ENCODE measurements at regions not wholly inside any gene's neighbourhood (a gene's known extent, or its start where the extent isn't known, plus 50 kb on each side); places are given as distances from the start of the nearest gene placed in this dataset.

- Histone ChIP-seq H3K27me3 (no peaks in the 10 kb centered on the region), H3K36me3 (no peaks in the 10 kb centered on the region), H3K9me3 (no peaks in the 10 kb centered on the region), H3K4me3 (no peak overlapping the region), H3K27ac (peak overlapping the region in 1 of 4 donors; percentile 44), H3K4me1 (no peaks in the 10 kb centered on the region)
- DNase-seq (ENCODE audit: low spot score in 2 of 2) = no peak
- WGBS, 2 donors = 42 to 46% methylated on average over 3 of the region's 3 CpGs
- TF ChIP-seq EP300 (IDR thresholded peaks at IDR 0.05) = no peak
- TF ChIP-seq CTCF (IDR thresholded peaks at IDR 0.05) = no peak
- no peak for TF ChIP-seq POLR2A (IDR thresholded peaks at IDR 0.05)
Observed at GRCh38 chr10:55400075-55400849, 599.2 kb upstream of the PCDH15 start.

- Histone ChIP-seq H3K27ac (no peak overlapping the region), H3K27me3 (no peaks in the 10 kb centered on the region), H3K4me3 (no peak overlapping the region), H3K4me1 (no peaks in the 10 kb centered on the region), H3K36me3 (no peaks in the 10 kb centered on the region), H3K9me3 (no peaks in the 10 kb centered on the region)
- no peak for DNase-seq (ENCODE audit: low spot score in 2 of 2)
- TF ChIP-seq CTCF (IDR thresholded peaks at IDR 0.05) (no peak), POLR2A (IDR thresholded peaks at IDR 0.05) (no peak), EP300 (IDR thresholded peaks at IDR 0.05) (no peak)
- WGBS, 2 donors = 75 to 79% methylated on average over 1 of the region's 1 CpG
Observed at GRCh38 chr10:55398497-55398882, 597.5 kb upstream of the PCDH15 start.

- H3K36me3 ChIP-seq = no peaks in the 10 kb centered on the region
- no peaks in the 10 kb centered on the region for H3K9me3 ChIP-seq
- TF ChIP-seq CTCF (IDR thresholded peaks at IDR 0.05) (no peak), POLR2A (IDR thresholded peaks at IDR 0.05) (no peak), EP300 (IDR thresholded peaks at IDR 0.05) (no peak)
- 91 to 92% methylated on average over 7 of the region's 7 CpGs for WGBS, 2 donors
- no peak overlapping the region for H3K4me3 ChIP-seq
- H3K4me1 ChIP-seq = no peaks in the 10 kb centered on the region
- H3K27me3 ChIP-seq = no peaks in the 10 kb centered on the region
- DNase-seq (ENCODE audit: low spot score in 2 of 2) = no peak
- H3K27ac ChIP-seq = no peak overlapping the region
Observed at GRCh38 chr10:55397777-55398496, 596.9 kb upstream of the PCDH15 start.

GRCh38 chr10:55378196-55378595, 577.2 kb upstream of the PCDH15 start:
- Histone ChIP-seq H3K36me3 (no peaks in the 10 kb centered on the region), H3K27me3 (no peaks in the 10 kb centered on the region), H3K27ac (no peak overlapping the region), H3K9me3 (no peaks in the 10 kb centered on the region), H3K4me3 (no peak overlapping the region), H3K4me1 (no peaks in the 10 kb centered on the region)
- 60 to 62% methylated on average over 1 of the region's 1 CpG for WGBS, 2 donors
- no peak for DNase-seq (ENCODE audit: low spot score in 2 of 2)
- no peak for TF ChIP-seq EP300 (IDR thresholded peaks at IDR 0.05)
- TF ChIP-seq POLR2A (IDR thresholded peaks at IDR 0.05) = no peak
- TF ChIP-seq CTCF (IDR thresholded peaks at IDR 0.05) = no peak

DNA sequence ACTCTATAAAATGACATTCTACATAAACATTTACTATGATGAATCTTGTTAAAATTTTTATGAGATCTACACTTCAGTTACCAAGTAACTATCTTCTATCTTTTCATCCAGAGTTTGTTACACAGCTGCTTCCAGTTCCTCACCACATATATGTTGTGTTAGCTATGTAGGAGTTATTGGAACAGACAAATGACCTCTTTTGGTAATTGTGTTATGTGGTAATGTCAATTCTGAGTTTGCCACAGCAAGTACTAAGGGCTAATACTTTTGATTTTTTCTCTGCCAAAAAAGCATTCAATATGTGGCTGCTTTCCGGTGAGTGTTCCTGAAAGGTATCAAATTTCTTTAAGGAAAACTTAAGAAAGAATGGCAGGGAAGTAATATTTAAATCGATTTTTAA, 573.9 kb upstream of the PCDH15 start:
- H3K27me3 ChIP-seq = no peaks in the 10 kb centered on the region
- no peak overlapping the region for H3K27ac ChIP-seq
- no peaks in the 10 kb centered on the region for H3K36me3 ChIP-seq
- WGBS, 2 donors = 46 to 47% methylated on average over 2 of the region's 2 CpGs
- no peaks in the 10 kb centered on the region for H3K9me3 ChIP-seq
- no peak for DNase-seq (ENCODE audit: low spot score in 2 of 2)
- H3K4me3 ChIP-seq = no peak overlapping the region
- no peaks in the 10 kb centered on the region for H3K4me1 ChIP-seq
- no peak for TF ChIP-seq CTCF (IDR thresholded peaks at IDR 0.05)
- no peak for TF ChIP-seq EP300 (IDR thresholded peaks at IDR 0.05)

Measured in tibial nerve (tissue), 4 donors.